Islet of Langerhans (tissue), 1 donor: ENCODE measurements at regions not wholly inside any gene's neighbourhood (a gene's known extent, or its start where the extent isn't known, plus 50 kb on each side); places are given as distances from the start of the nearest gene placed in this dataset.
"Not testable (repeated sequence)": the region's sequence is repeated elsewhere in the genome, so short reads cannot be mapped to it uniquely, and the experiment has no call there.

Experiments
- FAIRE-seq: peaks from one replicate; lab custom pipeline; 2011; peaks lifted over from hg19 to GRCh38; lab: Jason Lieb, UNC

GRCh38 chr4:124874172-124874450 is 161.6 kb upstream of the ANKRD50 start:
- FAIRE-seq, result no peak

- FAIRE-seq, result no peak
Measured at GRCh38 chr4:124873361-124874171, 161.0 kb upstream of the ANKRD50 start.

DNA sequence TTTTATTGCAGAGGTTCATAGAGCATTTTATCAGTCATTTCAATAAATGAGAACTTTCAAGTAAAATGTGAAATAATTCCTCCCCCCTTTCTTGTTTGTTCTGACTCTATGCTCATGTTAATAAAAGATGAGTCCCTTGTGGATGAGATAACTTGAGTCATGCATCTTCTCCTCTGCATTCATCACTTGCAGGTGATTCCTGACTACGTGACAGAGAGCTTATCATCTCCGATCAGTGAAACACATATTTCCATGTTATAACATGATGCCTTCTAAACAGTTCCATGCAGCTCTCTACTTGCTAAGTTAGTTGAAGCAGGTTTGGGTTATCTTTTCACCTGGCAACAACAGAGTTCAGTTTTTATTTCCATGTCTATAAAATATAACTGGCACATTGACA is 160.1 kb upstream of the ANKRD50 start:
- FAIRE-seq, result no peak

GRCh38 chr4:124869961-124870495 is 157.5 kb upstream of the ANKRD50 start:
- no peak for FAIRE-seq

- no peak for FAIRE-seq
Measured at GRCh38 chr4:124868495-124868894, 156.0 kb upstream of the ANKRD50 start.

DNA sequence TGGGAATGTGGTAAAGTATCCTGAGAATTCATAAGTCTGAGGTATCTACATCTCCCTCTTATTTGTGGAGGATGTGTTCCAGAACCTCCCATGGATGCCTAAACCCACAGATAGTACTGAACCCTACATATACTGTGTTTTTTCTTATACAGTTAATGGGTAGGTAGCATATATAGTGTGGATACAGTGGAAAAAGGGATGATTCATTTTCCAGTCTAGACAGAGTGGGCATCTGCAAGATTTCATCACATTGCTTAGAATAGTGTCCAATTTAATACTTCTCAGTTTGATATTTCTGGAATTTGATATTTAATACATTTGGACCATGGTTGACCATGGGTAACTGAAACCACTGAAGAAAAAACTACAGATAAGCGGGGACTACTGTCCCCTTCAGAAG is 155.0 kb upstream of the ANKRD50 start:
- FAIRE-seq, result no peak

- FAIRE-seq, result no peak
Measured at GRCh38 chr4:124866301-124866700, 153.8 kb upstream of the ANKRD50 start.

GRCh38 chr4:124863040-124863545 is 150.6 kb upstream of the ANKRD50 start:
- no peak for FAIRE-seq

DNA sequence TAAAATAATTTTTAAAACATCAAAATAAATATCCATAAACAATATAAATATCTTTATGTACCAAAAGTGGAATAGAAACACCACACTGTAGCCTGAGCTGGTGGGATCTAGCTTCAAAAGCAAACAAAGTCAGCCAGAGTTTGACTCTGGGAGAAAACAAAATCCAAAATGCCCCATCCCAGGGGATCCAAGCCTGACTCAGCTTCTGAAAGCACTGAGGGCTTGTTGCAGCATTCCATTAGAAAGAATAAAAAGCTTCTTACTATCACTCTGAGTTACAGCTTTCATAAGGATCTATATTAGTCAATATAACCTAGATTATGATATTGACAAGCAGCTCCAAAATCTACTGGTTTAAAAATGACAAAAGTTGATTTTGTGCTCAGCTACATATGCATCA is 149.7 kb upstream of the ANKRD50 start:
- FAIRE-seq, result no peak

DNA sequence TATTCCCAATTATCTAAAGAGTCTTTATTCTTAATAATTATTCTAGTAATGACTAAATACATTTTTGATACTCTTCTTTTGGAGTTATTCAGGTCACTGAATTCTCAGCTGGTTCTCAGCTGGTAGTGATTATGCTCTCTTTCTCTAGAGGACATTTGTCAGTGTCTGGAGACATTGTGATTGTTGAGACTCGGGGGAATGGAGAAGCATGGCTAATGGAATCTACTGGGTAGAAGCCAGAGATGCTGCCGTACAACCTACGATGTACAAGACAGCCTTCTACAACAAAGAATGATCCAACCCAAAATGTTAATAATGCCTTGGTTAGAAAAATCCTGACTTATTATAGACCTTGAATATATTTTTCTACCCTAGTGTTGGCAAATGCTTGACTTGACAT is 149.2 kb upstream of the ANKRD50 start:
- FAIRE-seq, result no peak

- no peak for FAIRE-seq
Measured at GRCh38 chr4:124854968-124855367, 142.4 kb upstream of the ANKRD50 start.

DNA sequence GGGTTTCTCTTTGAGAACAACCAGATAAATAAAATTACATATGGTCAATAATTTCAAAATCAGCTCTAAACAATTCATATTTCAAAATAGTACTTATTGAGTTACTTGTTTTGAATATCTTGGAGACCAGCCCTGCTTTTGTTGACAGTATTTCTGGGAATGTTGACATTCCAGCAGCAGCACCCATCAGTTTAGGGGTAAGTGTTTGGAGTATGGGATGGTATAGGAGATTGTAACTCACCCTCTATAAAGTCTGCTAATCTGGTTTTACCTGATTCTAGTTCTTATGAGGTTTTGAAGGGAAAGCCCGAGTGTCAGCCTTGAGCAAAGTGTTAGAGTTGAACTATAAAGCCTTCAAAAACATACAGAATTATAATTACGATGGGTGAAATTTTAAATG is 139.2 kb upstream of the ANKRD50 start:
- FAIRE-seq, result no peak

DNA sequence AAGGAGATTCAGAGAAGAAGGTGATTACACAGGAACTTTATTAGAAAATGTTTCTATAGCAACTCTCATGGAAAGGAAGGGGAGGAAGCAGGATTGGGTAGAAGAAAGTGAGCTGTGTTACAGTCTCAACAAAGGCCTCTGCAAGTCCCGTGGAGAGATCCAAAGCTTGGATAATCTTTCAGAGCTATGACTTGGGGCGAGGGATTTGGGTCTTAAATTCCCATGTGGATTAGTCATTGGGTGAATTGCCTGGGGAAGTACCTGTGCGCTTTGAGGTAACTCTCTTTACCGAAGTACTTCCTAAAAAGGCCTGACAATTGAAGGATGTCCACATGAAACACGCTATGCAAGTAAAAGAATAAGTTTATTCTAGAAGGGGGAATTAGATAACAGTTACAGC is 133.8 kb upstream of the ANKRD50 start:
- FAIRE-seq, result no peak

- no peak for FAIRE-seq
Measured at GRCh38 chr4:124839786-124840390, 127.4 kb upstream of the ANKRD50 start.

DNA sequence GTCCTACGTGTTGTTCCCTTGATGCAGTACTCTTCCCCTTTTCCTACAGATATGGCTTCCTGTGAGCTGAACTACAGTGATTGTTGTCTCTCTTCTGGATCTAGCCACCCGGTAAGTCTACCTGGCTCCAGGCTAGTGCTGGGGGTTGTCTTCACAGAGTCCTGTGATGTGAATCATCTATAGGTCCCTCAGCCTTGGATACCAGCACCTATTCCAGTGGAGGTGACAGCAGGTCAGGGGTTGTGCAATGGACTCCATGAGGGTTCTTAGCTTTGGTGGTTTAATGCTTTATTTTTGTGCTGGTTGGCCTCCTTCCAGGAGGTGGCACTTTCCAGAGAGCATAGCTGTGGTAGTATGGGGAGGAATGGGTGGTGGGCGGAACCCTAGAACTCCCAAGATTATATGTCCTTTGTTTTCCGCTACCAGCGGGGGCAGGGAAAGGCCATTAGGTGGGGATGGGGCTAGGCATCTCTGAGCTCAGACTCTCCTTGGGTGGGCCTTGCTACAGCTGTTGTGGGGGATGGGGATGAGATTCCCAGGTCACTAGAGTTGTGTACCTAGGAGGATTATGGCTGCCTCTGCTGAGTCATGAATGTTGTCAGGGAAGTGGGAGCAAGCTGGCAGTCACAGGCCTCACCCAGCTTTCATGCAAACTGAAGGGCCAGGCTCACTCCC is 121.4 kb upstream of the ANKRD50 start:
- FAIRE-seq, result no peak

- FAIRE-seq, result no peak
Measured at GRCh38 chr4:124828382-124828781, 115.8 kb upstream of the ANKRD50 start.

- no peak for FAIRE-seq
Measured at GRCh38 chr4:124817531-124817930, 105.0 kb upstream of the ANKRD50 start.

DNA sequence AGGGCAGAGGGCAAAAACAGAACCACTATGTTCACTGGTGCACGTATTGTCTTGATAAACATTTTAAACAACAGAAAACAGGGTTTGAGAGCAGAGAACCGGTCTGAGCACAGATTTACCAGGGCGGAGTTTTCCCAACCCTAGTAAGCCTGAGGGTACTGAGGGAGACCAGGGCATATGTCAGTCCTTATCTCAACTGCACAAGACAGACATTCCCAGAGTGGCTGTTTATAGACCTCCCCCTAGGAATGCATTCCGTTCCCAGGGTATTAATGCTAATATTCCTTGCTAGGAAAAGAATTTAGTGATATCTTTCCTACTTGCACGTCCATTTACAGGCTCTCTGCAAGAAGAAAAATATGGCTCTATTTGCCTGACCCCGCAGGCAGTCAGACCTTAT is 99.7 kb upstream of the ANKRD50 start:
- FAIRE-seq, result not testable (repeated sequence)

DNA sequence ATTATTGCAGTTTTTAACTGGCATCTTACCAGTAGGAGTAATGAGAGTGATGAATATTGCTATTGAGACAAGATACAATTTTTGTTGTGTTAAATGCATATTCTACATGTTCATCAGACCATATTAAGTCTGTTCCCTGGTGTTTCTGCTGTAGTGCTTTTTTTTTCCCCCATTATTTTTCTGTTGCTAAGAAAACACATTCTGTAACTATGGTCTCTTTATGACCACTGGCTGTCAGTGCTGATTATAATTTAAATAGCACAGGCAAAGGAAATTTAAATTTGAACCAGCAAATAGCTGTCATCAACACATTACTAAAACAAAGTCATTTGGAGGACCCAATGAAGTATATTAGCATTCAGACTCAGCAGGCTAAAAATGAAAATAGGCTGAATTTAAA is 98.3 kb upstream of the ANKRD50 start:
- no peak for FAIRE-seq

DNA sequence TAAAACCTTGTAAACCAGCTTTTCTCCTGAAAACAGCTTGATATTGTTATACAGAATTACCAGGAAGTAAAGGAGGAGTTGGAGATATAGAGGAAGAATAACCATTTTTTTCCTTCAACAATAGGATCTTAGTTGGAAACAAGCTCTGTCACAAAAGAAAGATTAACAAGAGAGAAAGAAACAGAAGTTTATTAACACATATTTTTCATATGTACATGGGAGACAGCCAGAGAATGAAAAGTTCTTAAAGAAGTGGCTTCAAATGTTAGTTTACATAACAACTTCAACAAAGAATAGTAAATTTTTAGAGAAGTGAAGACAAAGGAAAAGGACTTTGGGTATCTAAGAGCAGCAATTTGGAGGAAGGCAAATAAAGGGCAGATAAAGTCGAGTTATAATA is 94.9 kb upstream of the ANKRD50 start:
- FAIRE-seq, result no peak

- no peak for FAIRE-seq
Measured at GRCh38 chr4:124806403-124806802, 93.9 kb upstream of the ANKRD50 start.

DNA sequence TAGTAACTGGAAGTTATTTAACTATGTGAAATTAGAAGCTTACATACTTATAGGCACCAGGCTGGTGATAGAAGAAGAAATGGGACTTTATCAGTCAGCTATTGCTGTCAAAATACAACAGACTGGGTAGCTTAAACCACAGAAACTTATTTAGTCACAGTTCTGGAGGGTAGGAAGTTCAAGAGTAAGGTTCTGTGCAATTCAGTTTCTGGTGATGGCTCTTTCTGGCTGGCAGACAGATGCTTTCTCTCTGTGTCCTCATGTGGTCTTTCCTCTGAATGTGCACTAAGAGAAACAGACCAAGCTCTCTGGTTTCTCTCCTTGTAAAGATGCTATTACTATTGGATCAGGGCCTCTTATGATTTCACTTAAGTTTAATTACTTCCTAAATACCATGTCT is 92.1 kb upstream of the ANKRD50 start:
- FAIRE-seq, result no peak

DNA sequence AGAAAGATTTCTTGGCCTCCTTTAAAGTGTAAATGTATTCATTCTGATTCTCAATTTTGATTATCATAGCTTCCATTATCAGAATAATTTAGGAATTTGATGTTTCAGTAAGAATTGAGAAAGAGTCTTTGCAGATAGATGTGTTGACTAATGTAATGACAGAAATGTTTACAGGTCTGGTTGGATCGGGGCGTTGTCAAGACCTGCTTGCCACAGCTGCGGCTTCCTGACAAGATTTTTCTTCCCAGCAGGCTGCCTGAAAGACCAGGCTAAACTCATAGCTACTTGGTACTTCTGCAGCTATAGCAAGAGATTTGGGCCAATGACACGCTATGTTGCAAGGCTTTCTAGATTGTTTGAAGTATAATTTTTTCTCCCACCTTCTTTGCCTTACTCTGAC is 91.5 kb upstream of the ANKRD50 start:
- no peak for FAIRE-seq
